Cardiac fibroblast (primary cell): ENCODE measurements at regions not wholly inside any gene's neighbourhood (a gene's known extent, or its start where the extent isn't known, plus 50 kb on each side); places are given as distances from the start of the nearest gene placed in this dataset.

Experiments used
- DNase-seq, 2 donors: peaks; one replicate each; pipeline versions ENCODE4 v3.0.0 to v3.0.0-alpha.2; 2010; ENCODE audit warnings: low read depth in 2 of 2
- H3K4me3 ChIP-seq, 2 donors: replicated peaks in 1 of 2; 1 replicate in 1 of 2; 2 replicates in 1 of 2; pipeline ENCODE4 v1.5.1; 2011; ENCODE audit warnings: low read depth in 2 of 2, low read length in 2 of 2, mild to moderate bottlenecking in 2 of 2, moderate library complexity in 1 of 2
- CTCF ChIP-seq: IDR thresholded peaks from one replicate; pipeline ENCODE4 v1.5.1; 2011; ENCODE audit warnings: low read depth, mild to moderate bottlenecking, low read length, inconsistent platforms

GRCh38 chr11:45502226-45502545, 163.2 kb downstream of the CHST1 start:
- DNase-seq = peak in 1 of 2 donors; percentile 32
- H3K4me3 ChIP-seq = no peak overlapping the region
- no peak for TF ChIP-seq CTCF

GRCh38 chr11:45501392-45502225, 163.8 kb downstream of the CHST1 start:
- no peak for TF ChIP-seq CTCF
- DNase-seq = peak in 1 of 2 donors; percentile 11
- no peak overlapping the region for H3K4me3 ChIP-seq

- DNase-seq = peak; percentile 4 to 37
- H3K4me3 ChIP-seq = no peak overlapping the region
- TF ChIP-seq CTCF = no peak
These were observed 165.0 kb downstream of the CHST1 start for GRCh38 chr11:45500451-45500850.

GRCh38 chr11:45494738-45495137, 170.7 kb downstream of the CHST1 start:
- TF ChIP-seq CTCF = no peak

GRCh38 chr11:45489281-45489905, 176.0 kb downstream of the CHST1 start:
- DNase-seq = no peak
- no peak for TF ChIP-seq CTCF
- no peak overlapping the region for H3K4me3 ChIP-seq

More at GRCh38 chr11:45494738-45495137, 170.7 kb downstream of the CHST1 start:
- DNase-seq = no peak
- no peak overlapping the region for H3K4me3 ChIP-seq

GRCh38 chr11:45486461-45486860, 179.0 kb downstream of the CHST1 start:
- TF ChIP-seq CTCF = no peak
- H3K4me3 ChIP-seq = no peak overlapping the region
- no peak for DNase-seq
